Muscle of leg (tissue), 3 donors: ENCODE measurements at regions not wholly inside any gene's neighbourhood (a gene's known extent, or its start where the extent isn't known, plus 50 kb on each side); places are given as distances from the start of the nearest gene placed in this dataset.
"Not testable (repeated sequence)": the region's sequence is repeated elsewhere in the genome, so short reads cannot be mapped to it uniquely, and the experiment has no call there.

Experiments used
- DNase-seq: peaks from one replicate; pipeline ENCODE4 v3.0.0; 2013
- H3K27ac ChIP-seq: one replicate; pipeline ENCODE4 v1.5.1; 2013; ENCODE audit warnings: mild to moderate bottlenecking, low read length, control low read depth
- H3K27me3 ChIP-seq: one replicate; pipeline ENCODE4 v1.6.1; 2013; ENCODE audit warnings: low read length; ENCODE audit not compliant: control insufficient read depth, insufficient read depth
- H3K36me3 ChIP-seq: one replicate; pipeline ENCODE4 v1.6.1; 2013; ENCODE audit warnings: low read length; ENCODE audit not compliant: control insufficient read depth, insufficient read depth
- H3K4me1 ChIP-seq: one replicate; pipeline ENCODE4 v1.6.1; 2013; ENCODE audit warnings: low read length; ENCODE audit not compliant: control insufficient read depth, insufficient read depth
- H3K4me3 ChIP-seq: one replicate; pipeline ENCODE4 v1.5.1; 2013; ENCODE audit warnings: low read length, control low read depth
- H3K9me3 ChIP-seq: replicated peaks from 2 replicates; pipeline ENCODE4 v1.6.1; 2013; ENCODE audit warnings: low read depth, low read length; ENCODE audit not compliant: control insufficient read depth
- WGBS: methylation state at CpG from one replicate; pipeline ENCODE4 v1.1.5; 2013; ENCODE audit warnings: missing lambda C conversion rate; ENCODE audit not compliant: insufficient coverage; 5-methylcytosine and 5-hydroxymethylcytosine counted together

GRCh38 chr16:59336136-59336695 is 602.1 kb upstream of the GOT2 start:
- Histone ChIP-seq H3K27ac (no peak overlapping the region), H3K4me1 (no peaks in the 10 kb centered on the region), H3K9me3 (no peaks in the 10 kb centered on the region), H3K27me3 (no peaks in the 10 kb centered on the region), H3K36me3 (no peaks in the 10 kb centered on the region), H3K4me3 (no peak overlapping the region)
- WGBS: no CpG with 5 or more reads among the region's 3 CpGs
- peak; percentile 83 for DNase-seq

DNA sequence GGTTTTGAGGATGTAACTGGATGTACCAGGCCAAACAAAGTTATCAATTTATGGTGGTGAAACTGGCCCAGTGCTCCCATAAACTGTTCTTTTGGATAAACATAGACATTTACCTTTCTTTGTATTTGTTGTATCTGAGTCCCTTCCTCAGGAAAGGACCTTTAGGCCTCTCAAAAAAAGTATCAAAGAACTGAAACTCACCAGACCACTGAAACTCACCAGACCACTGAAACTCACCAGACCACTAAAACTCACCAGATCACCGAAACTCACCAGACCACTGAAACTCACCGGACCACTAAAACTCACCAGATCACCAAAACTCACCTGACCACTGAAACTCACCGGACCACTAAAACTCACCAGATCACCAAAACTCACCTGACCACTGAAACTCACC is 597.6 kb upstream of the GOT2 start:
- DNase-seq, H3K27ac ChIP-seq, H3K4me3 ChIP-seq, H3K27me3 ChIP-seq, H3K9me3 ChIP-seq, H3K4me1 ChIP-seq, H3K36me3 ChIP-seq: not testable (repeated sequence)
- WGBS: 88% methylated on average over 3 of the region's 3 CpGs

DNA sequence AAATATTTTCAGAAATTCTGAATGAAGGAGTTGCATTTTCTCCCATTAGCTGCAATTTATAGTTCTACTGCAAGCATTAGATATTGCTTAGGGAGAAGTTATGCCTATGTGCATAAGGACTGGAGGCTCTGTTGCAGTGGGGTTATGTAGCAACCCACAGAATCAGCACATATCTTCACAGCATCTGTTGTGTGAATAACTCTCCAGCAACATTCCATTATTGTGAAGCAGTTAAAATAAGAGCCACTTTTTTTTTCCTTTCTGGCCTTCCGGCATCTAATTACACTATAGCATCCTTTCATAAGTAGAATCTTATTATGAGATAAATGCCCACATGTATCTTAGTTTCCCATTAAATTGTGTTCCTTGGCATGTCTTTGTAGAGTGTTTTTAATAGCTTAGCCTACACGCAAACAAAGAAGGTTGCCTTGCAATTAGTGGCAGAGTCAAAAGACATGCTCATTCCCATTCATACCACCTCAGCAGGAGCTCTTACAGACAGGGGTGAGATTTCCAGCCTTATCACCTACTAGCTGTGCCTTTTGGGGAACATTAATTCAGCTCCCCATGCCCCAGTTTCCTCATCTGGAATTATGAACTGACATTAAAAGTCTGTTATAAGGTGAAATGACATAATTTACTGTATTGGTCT is 596.0 kb upstream of the GOT2 start:
- Histone ChIP-seq H3K9me3 (no peaks in the 10 kb centered on the region), H3K27ac (no peak overlapping the region), H3K4me3 (no peak overlapping the region), H3K36me3 (no peaks in the 10 kb centered on the region), H3K4me1 (no peaks in the 10 kb centered on the region), H3K27me3 (no peaks in the 10 kb centered on the region)
- peak; percentile 37 for DNase-seq
- no CpG with 5 or more reads among the region's 2 CpGs for WGBS

DNA sequence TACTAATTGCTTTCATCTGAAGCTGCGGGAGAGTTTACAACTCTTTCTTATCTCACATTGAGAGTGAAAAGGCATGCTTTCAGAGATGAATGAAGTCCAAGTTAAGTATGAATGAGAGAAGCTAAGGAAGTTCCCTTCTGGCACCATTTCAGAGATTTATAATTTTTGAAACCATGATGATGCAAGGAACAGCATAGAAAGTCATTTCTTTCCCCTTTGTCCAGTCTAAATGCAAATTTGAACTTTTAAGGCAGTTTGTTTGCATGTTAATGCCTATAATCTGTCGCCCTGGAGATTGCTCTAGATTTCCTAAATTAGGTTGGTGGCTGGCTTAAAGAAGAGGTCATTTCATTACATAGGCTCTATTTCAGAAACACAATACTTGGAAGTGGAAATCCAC is 594.8 kb upstream of the GOT2 start:
- H3K36me3 ChIP-seq: no peaks in the 10 kb centered on the region
- no peaks in the 10 kb centered on the region for H3K27me3 ChIP-seq
- H3K27ac ChIP-seq: no peak overlapping the region
- no peaks in the 10 kb centered on the region for H3K4me1 ChIP-seq
- no peak overlapping the region for H3K4me3 ChIP-seq
- DNase-seq: peak; percentile 14
- no CpG with 5 or more reads among the region's 2 CpGs for WGBS
- H3K9me3 ChIP-seq: no peaks in the 10 kb centered on the region

GRCh38 chr16:59327894-59328293 is 593.8 kb upstream of the GOT2 start:
- no CpG with 5 or more reads among the region's 3 CpGs for WGBS

DNA sequence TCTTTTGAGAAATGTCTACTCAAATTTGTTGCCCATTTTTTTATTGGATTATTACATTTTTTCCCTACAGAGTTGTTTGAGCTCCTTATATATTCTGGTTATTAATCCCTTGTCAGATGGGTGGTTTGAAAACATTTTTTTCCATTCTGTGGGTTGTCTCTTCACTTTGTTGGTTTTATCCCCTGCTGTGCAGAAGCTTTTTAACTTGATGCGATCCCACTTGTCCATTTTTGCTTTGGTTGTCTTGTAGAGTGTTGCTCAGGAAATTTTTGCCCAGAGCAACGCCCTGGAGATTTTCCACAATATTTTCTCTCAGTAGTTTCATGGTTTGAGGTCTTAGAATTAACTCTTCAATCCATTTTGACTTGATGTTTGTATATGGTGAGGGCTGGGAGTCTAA is 592.8 kb upstream of the GOT2 start:
- Histone ChIP-seq H3K4me1 (no peaks in the 10 kb centered on the region), H3K27ac (no peak overlapping the region), H3K36me3 (no peaks in the 10 kb centered on the region), H3K4me3 (no peak overlapping the region), H3K27me3 (no peaks in the 10 kb centered on the region), H3K9me3 (no peaks in the 10 kb centered on the region)
- no peak for DNase-seq
- no CpG with 5 or more reads among the region's 2 CpGs for WGBS

More at GRCh38 chr16:59327894-59328293, 593.8 kb upstream of the GOT2 start:
- no peaks in the 10 kb centered on the region for H3K4me1 ChIP-seq
- H3K4me3 ChIP-seq: no peak overlapping the region
- no peak overlapping the region for H3K27ac ChIP-seq
- DNase-seq: no peak
- no peaks in the 10 kb centered on the region for H3K9me3 ChIP-seq
- no peaks in the 10 kb centered on the region for H3K27me3 ChIP-seq
- H3K36me3 ChIP-seq: no peaks in the 10 kb centered on the region

GRCh38 chr16:59324462-59324861 is 590.3 kb upstream of the GOT2 start:
- H3K27ac ChIP-seq: no peak overlapping the region
- no peaks in the 10 kb centered on the region for H3K9me3 ChIP-seq
- no peaks in the 10 kb centered on the region for H3K4me1 ChIP-seq
- no peaks in the 10 kb centered on the region for H3K36me3 ChIP-seq
- no peaks in the 10 kb centered on the region for H3K27me3 ChIP-seq
- DNase-seq: no peak
- H3K4me3 ChIP-seq: no peak overlapping the region
- 100% methylated on average over 1 of the region's 5 CpGs for WGBS

GRCh38 chr16:59320657-59321056 is 586.5 kb upstream of the GOT2 start:
- no peaks in the 10 kb centered on the region for H3K4me1 ChIP-seq
- H3K27me3 ChIP-seq: no peaks in the 10 kb centered on the region
- no peak overlapping the region for H3K4me3 ChIP-seq
- H3K9me3 ChIP-seq: no peaks in the 10 kb centered on the region
- H3K36me3 ChIP-seq: no peaks in the 10 kb centered on the region
- H3K27ac ChIP-seq: no peak overlapping the region
- WGBS: 88% methylated on average over 1 of the region's 1 CpG
- DNase-seq: no peak

GRCh38 chr16:59319871-59320270 is 585.8 kb upstream of the GOT2 start:
- Histone ChIP-seq H3K9me3 (no peaks in the 10 kb centered on the region), H3K4me3 (no peak overlapping the region), H3K36me3 (no peaks in the 10 kb centered on the region), H3K4me1 (no peaks in the 10 kb centered on the region), H3K27me3 (no peaks in the 10 kb centered on the region), H3K27ac (no peak overlapping the region)
- no peak for DNase-seq
- WGBS: no CpG with 5 or more reads among the region's 3 CpGs

GRCh38 chr16:59305850-59306249 is 571.7 kb upstream of the GOT2 start:
- no peak overlapping the region for H3K4me3 ChIP-seq
- no peaks in the 10 kb centered on the region for H3K4me1 ChIP-seq
- no peaks in the 10 kb centered on the region for H3K36me3 ChIP-seq
- no peaks in the 10 kb centered on the region for H3K27me3 ChIP-seq
- 88% methylated on average over 1 of the region's 4 CpGs for WGBS
- no peak for DNase-seq
- no peaks in the 10 kb centered on the region for H3K9me3 ChIP-seq
- H3K27ac ChIP-seq: no peak overlapping the region

GRCh38 chr16:59296888-59297287 is 562.8 kb upstream of the GOT2 start:
- no peak overlapping the region for H3K4me3 ChIP-seq
- no peaks in the 10 kb centered on the region for H3K9me3 ChIP-seq
- H3K27ac ChIP-seq: no peak overlapping the region
- WGBS: 38% methylated on average over 4 of the region's 5 CpGs
- H3K27me3 ChIP-seq: no peaks in the 10 kb centered on the region
- DNase-seq: no peak
- H3K4me1 ChIP-seq: no peaks in the 10 kb centered on the region
- H3K36me3 ChIP-seq: no peaks in the 10 kb centered on the region
